Thyroid gland (tissue), 4 donors: ENCODE measurements at regions not wholly inside any gene's neighbourhood (a gene's known extent, or its start where the extent isn't known, plus 50 kb on each side); places are given as distances from the start of the nearest gene placed in this dataset.

Source experiments
- CTCF ChIP-seq, 6 experiments: fragments of 200-600 bp in 3 of 6; fragments of 450-650 bp in 3 of 6; sonication (generic) in 3 of 6; IDR thresholded peaks; one replicate each; pipeline ENCODE4 v1.5.1; 2016 to 2019; ENCODE audit warnings: antibody characterized with exemption in 6 of 6, mild to moderate bottlenecking in 2 of 6, inconsistent platforms in 1 of 6, moderate library complexity in 1 of 6
- POLR2A ChIP-seq, 2 donors: fragments of 450-650 bp; IDR thresholded peaks; one replicate each; pipeline ENCODE4 v1.6.1; 2017; ENCODE audit warnings: antibody characterized with exemption in 2 of 2, mild to moderate bottlenecking in 2 of 2, moderate library complexity in 1 of 2

GRCh38 chr17:77288115-77288619 is 147.4 kb downstream of the SEC14L1 start:
- TF ChIP-seq CTCF (IDR thresholded peaks at IDR 0.05) (no peak), POLR2A (IDR thresholded peaks at IDR 0.05) (no peak)
